Cardiac fibroblast (primary cell): ENCODE measurements at regions not wholly inside any gene's neighbourhood (a gene's known extent, or its start where the extent isn't known, plus 50 kb on each side); places are given as distances from the start of the nearest gene placed in this dataset.
A peak's percentile ranks its signal among the peaks of the same experiment; 100 is the strongest.

ENCODE experiments used
- DNase-seq, 2 donors: peaks; one replicate each; pipeline versions ENCODE4 v3.0.0 to v3.0.0-alpha.2; 2010; ENCODE audit warnings: low read depth in 2 of 2
- H3K4me3 ChIP-seq, 2 donors: replicated peaks in 1 of 2; 1 replicate in 1 of 2; 2 replicates in 1 of 2; pipeline ENCODE4 v1.5.1; 2011; ENCODE audit warnings: low read depth in 2 of 2, low read length in 2 of 2, mild to moderate bottlenecking in 2 of 2, moderate library complexity in 1 of 2
- TF ChIP-seq, protein P1 (sequence below): IDR thresholded peaks from one replicate; pipeline ENCODE4 v1.5.1; 2011; ENCODE audit warnings: low read depth, mild to moderate bottlenecking, low read length, inconsistent platforms

DNA sequence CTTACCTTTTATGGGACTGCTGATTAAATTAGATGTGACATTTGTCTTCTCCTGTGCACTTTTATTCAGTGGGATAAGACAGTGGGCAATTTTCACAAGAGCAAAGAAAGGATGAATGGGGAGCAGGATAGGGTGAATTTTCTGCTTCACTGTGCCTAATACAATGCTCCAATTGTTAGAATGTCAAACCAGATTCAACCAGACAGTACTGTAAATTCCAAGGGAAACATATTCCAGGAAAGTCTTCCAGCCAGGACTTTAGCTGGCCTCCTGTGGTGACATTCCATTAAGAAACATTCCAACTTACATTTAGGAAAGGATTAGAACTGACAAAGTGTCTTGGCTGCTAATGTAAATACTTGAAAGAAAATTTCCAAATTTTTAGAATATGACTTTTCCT is 100.1 kb upstream of the PROK2 start:
- no peak for DNase-seq
- TF ChIP-seq, protein P1, sequence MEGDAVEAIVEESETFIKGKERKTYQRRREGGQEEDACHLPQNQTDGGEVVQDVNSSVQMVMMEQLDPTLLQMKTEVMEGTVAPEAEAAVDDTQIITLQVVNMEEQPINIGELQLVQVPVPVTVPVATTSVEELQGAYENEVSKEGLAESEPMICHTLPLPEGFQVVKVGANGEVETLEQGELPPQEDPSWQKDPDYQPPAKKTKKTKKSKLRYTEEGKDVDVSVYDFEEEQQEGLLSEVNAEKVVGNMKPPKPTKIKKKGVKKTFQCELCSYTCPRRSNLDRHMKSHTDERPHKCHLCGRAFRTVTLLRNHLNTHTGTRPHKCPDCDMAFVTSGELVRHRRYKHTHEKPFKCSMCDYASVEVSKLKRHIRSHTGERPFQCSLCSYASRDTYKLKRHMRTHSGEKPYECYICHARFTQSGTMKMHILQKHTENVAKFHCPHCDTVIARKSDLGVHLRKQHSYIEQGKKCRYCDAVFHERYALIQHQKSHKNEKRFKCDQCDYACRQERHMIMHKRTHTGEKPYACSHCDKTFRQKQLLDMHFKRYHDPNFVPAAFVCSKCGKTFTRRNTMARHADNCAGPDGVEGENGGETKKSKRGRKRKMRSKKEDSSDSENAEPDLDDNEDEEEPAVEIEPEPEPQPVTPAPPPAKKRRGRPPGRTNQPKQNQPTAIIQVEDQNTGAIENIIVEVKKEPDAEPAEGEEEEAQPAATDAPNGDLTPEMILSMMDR: no peak
- no peak overlapping the region for H3K4me3 ChIP-seq

DNA sequence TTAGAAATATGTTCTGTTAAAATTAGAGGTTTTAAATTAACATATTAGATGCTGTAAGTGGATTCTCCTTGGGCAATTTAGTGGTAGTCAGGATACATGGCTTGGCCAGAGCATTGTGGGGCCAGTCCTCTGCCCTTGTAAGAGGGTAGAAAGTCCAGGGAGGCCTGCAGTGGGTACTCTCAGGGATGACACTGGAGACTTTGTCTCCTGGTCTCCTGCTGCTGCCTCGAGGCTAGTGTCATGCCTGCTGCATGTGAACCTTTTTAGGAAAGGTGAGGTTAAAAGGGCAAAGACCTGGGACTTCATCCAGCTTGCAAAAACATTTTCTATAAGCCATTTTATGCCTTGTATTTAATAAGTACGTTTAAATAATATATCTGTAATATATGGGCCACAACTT is 96.8 kb upstream of the PROK2 start:
- TF ChIP-seq, protein P1: no peak
- DNase-seq: no peak
- no peak overlapping the region for H3K4me3 ChIP-seq

DNA sequence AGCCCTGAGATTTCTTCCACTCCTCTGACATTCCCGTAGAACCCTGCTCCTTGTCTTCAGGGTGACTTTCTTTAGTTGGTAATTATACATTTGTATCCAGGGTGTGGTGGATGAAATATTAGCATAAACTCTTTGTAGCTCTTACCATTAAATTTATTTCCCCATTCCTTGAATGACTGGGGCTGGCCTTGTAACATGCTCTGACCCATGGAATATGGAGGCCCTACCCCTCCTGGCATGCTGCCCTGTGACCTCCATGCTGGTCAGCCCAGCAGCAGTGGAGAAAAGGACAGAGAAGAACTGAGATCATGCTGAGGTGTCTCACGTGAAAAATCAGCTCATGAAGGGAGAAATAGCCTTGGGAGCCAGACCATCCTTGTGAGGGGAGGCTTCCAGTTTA is 96.1 kb upstream of the PROK2 start:
- no peak for DNase-seq
- TF ChIP-seq, protein P1: no peak
- H3K4me3 ChIP-seq: no peak overlapping the region

DNA sequence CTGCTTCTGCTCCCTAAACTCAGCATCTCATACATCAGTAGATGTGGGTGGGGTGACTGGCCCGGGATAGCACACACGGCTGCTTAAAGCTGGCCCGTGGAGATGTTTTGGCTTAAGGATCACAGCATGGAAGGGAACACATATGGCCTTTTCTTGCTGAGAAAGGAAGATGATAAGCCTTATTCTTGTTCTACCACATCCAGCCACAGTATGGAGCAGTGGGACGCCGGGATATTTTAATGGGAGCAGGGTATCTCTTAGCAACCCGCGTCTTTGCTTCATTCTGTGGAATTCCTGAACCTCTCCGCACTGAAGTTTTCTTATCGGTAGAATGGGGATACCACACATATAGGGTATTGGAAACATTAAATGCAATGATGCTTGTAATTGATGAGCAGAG is 94.1 kb upstream of the PROK2 start:
- no peak overlapping the region for H3K4me3 ChIP-seq
- TF ChIP-seq, protein P1: no peak
- no peak for DNase-seq

DNA sequence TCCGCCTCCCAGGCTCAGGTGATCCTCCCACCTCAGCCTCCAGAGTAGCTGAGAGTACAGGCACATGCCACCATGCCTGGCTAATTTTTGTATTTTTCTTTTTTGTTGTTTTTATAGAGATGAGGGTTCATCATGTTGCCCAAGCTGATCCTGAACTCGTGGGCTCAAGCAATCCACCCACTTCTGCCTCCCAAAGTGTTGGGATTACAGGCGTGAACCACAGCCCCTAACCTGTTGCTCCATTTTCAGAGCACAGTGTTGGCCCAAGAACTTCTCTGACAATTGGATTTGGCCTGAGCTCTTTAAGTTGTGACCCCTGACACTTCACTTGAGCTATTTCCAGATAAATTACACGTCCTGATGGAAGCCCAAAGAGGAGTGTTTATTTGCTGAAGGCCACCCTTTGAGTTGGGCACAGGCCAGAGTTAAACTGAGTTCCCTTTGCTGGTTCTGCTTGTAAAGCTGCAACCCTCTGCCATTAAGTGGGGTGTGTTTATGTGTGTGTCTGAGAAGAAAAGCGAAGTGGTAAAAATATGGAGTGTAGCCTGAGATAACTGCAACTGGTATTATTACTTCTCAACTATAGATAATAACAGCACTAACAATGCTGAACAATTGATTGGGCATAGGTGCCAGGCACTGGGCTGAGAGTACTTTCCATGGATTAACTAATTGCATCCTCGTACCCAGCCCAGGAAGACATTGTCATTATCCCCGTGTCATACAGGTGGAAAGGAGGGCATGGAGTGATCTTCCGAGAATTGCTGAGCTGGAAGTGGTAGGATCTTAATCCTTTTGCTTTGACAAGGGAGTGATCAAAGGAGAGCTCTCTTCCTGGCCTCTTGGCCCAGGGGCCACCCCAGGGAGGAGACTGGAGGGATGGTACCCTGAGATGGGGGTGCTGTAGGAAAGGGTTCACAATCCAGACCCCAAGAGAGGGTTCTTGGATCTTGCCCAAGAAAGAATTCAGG is 91.5 kb upstream of the PROK2 start:
- no peak for DNase-seq
- TF ChIP-seq, protein P1: no peak
- no peak overlapping the region for H3K4me3 ChIP-seq

DNA sequence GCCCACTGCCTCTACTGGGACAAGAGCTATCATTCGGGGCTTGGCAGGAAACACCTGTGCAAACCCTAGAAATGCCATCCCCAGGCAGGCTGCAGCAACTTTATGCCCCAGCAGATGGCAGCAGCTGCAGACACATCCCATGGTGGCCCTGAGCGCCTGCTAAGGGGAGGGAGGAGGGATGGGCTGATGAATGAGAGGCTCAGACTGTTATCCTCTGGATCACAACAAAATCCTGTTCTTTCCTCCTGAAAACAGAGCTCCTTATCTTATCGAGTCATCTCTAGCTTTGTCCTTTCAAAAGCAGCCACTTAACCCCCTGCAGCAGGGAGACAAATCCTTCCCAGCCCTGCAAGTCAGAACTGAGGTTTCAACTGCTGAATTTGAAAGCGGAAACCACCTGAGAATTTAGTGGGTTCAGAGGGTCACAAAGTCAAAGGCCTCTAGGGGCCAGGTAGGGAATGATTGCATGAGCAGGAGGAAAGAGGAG is 90.6 kb upstream of the PROK2 start:
- H3K4me3 ChIP-seq: no peak overlapping the region
- TF ChIP-seq, protein P1: peak; percentile 96
- DNase-seq: peak; percentile 73 to 74
